H9 (cell line): ENCODE measurements at regions not wholly inside any gene's neighbourhood (a gene's known extent, or its start where the extent isn't known, plus 50 kb on each side); places are given as distances from the start of the nearest gene placed in this dataset.

ENCODE experiments used
- DNase-seq: peaks from one replicate; pipeline ENCODE4 v3.0.0-alpha.2; 2017
- H2AFZ ChIP-seq: one replicate; pipeline ENCODE4 v1.6.1; 2013; ENCODE audit warnings: mild to moderate bottlenecking, low read length, control low read depth, moderate library complexity
- H2AK5ac ChIP-seq: 2 replicates; pipeline ENCODE4 v1.6.1; 2013; ENCODE audit warnings: low read length, control low read depth, mixed read lengths; ENCODE audit not compliant: insufficient read length
- H2BK120ac ChIP-seq: one replicate; pipeline ENCODE4 v1.6.1; 2013; ENCODE audit warnings: low read depth, mild to moderate bottlenecking, low read length, control low read depth, inconsistent platforms; ENCODE audit not compliant: poor library complexity, severe bottlenecking
- H2BK12ac ChIP-seq: 2 replicates; pipeline ENCODE4 v1.6.1; 2013; ENCODE audit warnings: low read length, control low read depth, mixed read lengths, low read depth; ENCODE audit not compliant: insufficient read length
- H2BK15ac ChIP-seq: 2 replicates; pipeline ENCODE4 v1.6.1; 2013; ENCODE audit warnings: low read depth, low read length, control low read depth
- H2BK20ac ChIP-seq: one replicate; pipeline ENCODE4 v1.6.1; 2013; ENCODE audit warnings: low read depth, mild to moderate bottlenecking, low read length, control low read depth, inconsistent platforms; ENCODE audit not compliant: poor library complexity, severe bottlenecking
- H2BK5ac ChIP-seq: 2 replicates; pipeline ENCODE4 v1.6.1; 2013; ENCODE audit warnings: low read length, control low read depth, mixed read lengths; ENCODE audit not compliant: insufficient read length
- H3K14ac ChIP-seq: 2 replicates; pipeline ENCODE4 v1.6.1; 2013; ENCODE audit warnings: low read length, control low read depth; ENCODE audit not compliant: insufficient read depth
- H3K18ac ChIP-seq: 2 replicates; pipeline ENCODE4 v1.6.1; 2013; ENCODE audit warnings: low read depth, mild to moderate bottlenecking, mixed read lengths, low read length, control low read depth; ENCODE audit not compliant: insufficient read length
- H3K23ac ChIP-seq: 2 replicates; pipeline ENCODE4 v1.6.1; 2013; ENCODE audit warnings: low read length, control low read depth, mixed read lengths, low read depth; ENCODE audit not compliant: insufficient read length
- H3K23me2 ChIP-seq: 2 replicates; pipeline ENCODE4 v1.6.1; 2013; ENCODE audit warnings: low read depth, mild to moderate bottlenecking, mixed read lengths, low read length, control low read depth; ENCODE audit not compliant: insufficient read length, poor library complexity, severe bottlenecking
- H3K27ac ChIP-seq: 2 replicates; pipeline ENCODE4 v1.5.1; 2013; ENCODE audit warnings: low read length, control low read depth, mixed read lengths, low read depth; ENCODE audit not compliant: insufficient read length
- H3K27me3 ChIP-seq: 2 replicates; pipeline ENCODE4 v1.6.1; 2013; ENCODE audit warnings: low read length, control low read depth, inconsistent platforms; ENCODE audit not compliant: insufficient read depth
- H3K4ac ChIP-seq: 2 replicates; pipeline ENCODE4 v1.6.1; 2013; ENCODE audit warnings: low read depth, mild to moderate bottlenecking, control low read depth, inconsistent platforms, low read length, moderate library complexity
- H3K4me1 ChIP-seq: 2 replicates; pipeline ENCODE4 v1.6.1; 2013; ENCODE audit warnings: low read length, control low read depth, inconsistent platforms; ENCODE audit not compliant: insufficient read depth
- H3K4me2 ChIP-seq: 2 replicates; pipeline ENCODE4 v1.6.1; 2013; ENCODE audit warnings: low read length, control low read depth, mixed read lengths; ENCODE audit not compliant: insufficient read length, insufficient read depth
- H3K56ac ChIP-seq: 2 replicates; pipeline ENCODE4 v1.6.1; 2013; ENCODE audit warnings: low read depth, mild to moderate bottlenecking, mixed read lengths, low read length, control low read depth; ENCODE audit not compliant: insufficient read length
- H3K79me1 ChIP-seq: 2 replicates; pipeline ENCODE4 v1.6.1; 2013; ENCODE audit warnings: low read depth, mild to moderate bottlenecking, moderate library complexity, low read length, control low read depth, inconsistent platforms; ENCODE audit not compliant: insufficient read depth, poor library complexity, severe bottlenecking
- H3K79me2 ChIP-seq: 2 replicates; pipeline ENCODE4 v1.6.1; 2013; ENCODE audit warnings: low read length, control low read depth, inconsistent platforms; ENCODE audit not compliant: insufficient read depth
- H3K9ac ChIP-seq: 2 replicates; pipeline ENCODE4 v1.6.1; 2013; ENCODE audit warnings: low read length, control low read depth, mixed read lengths; ENCODE audit not compliant: insufficient read length; ENCODE audit errors: extremely low read depth
- H3K9me3 ChIP-seq: one replicate; pipeline ENCODE4 v1.6.1; 2013; ENCODE audit warnings: low read depth, low read length, inconsistent platforms; ENCODE audit not compliant: control insufficient read depth
- H3T11ph ChIP-seq: one replicate; pipeline ENCODE4 v1.6.1; 2013; ENCODE audit warnings: mild to moderate bottlenecking, low read length, control low read depth, inconsistent platforms
- H4K20me1 ChIP-seq: one replicate; pipeline ENCODE4 v1.6.1; 2013; ENCODE audit not compliant: control insufficient read depth, insufficient read length, insufficient read depth
- H4K5ac ChIP-seq: 2 replicates; pipeline ENCODE4 v1.6.1; 2013; ENCODE audit warnings: low read depth, mild to moderate bottlenecking, mixed read lengths, low read length, control low read depth; ENCODE audit not compliant: insufficient read length
- H4K8ac ChIP-seq: replicated peaks from 2 replicates; pipeline ENCODE4 v1.6.1; 2013; ENCODE audit warnings: low read length, control low read depth, mixed read lengths, low read depth; ENCODE audit not compliant: insufficient read length
- H4K91ac ChIP-seq: 2 replicates; pipeline ENCODE4 v1.6.1; 2013; ENCODE audit warnings: low read depth, mild to moderate bottlenecking, moderate library complexity, mixed read lengths, low read length, control low read depth; ENCODE audit not compliant: insufficient read length
- H3K27ac Mint-ChIP-seq, 3 experiments: 2 replicates in 2 of 3; 3 replicates in 1 of 3; pipeline ENCODE4 v1.8.0; 2020 to 2021; ENCODE audit warnings: mixed read lengths in 3 of 3, mild to moderate bottlenecking in 1 of 3, moderate library complexity in 1 of 3
- H3K27me3 Mint-ChIP-seq: 2 replicates; pipeline ENCODE4 v1.8.0; 2021; ENCODE audit warnings: low read depth, mild to moderate bottlenecking, moderate library complexity, mixed read lengths
- H3K36me3 Mint-ChIP-seq, 3 experiments: 2 replicates in 2 of 3; 3 replicates in 1 of 3; pipeline ENCODE4 v1.8.0; 2020 to 2021; ENCODE audit warnings: low read depth in 3 of 3, mixed read lengths in 3 of 3; ENCODE audit not compliant: insufficient read depth in 1 of 3
- H3K4me1 Mint-ChIP-seq, 2 experiments: 2 replicates each; pipeline ENCODE4 v1.8.0; 2020; ENCODE audit warnings: mixed read lengths in 2 of 2
- H3K4me3 Mint-ChIP-seq, 2 experiments: 2 replicates in 1 of 2; 3 replicates in 1 of 2; pipeline ENCODE4 v1.8.0; 2020 to 2021; ENCODE audit warnings: mild to moderate bottlenecking in 2 of 2, mixed read lengths in 2 of 2, moderate library complexity in 1 of 2
- H3K9me3 Mint-ChIP-seq, 2 experiments: 2 replicates in 1 of 2; 3 replicates in 1 of 2; pipeline ENCODE4 v1.8.0; 2020; ENCODE audit warnings: mild to moderate bottlenecking in 2 of 2, mixed read lengths in 2 of 2, moderate library complexity in 1 of 2
- CTCF ChIP-seq: fragments of 200-600 bp; sonication (generic); conservative IDR thresholded peaks from 3 replicates; pipeline ENCODE4 v1.8.0; 2021; ENCODE audit warnings: antibody characterized with exemption, mild to moderate bottlenecking
- WGBS: extraction: QIAGEN DNeasy Blood & Tissue Kit; methylation state at CpG from one replicate; pipeline ENCODE4 v1.1.7; 2013; ENCODE audit warnings: missing lambda C conversion rate, low lambda C conversion rate, mixed read lengths; ENCODE audit not compliant: insufficient read length; ENCODE audit errors: extremely low coverage; 5-methylcytosine and 5-hydroxymethylcytosine counted together

GRCh38 chr21:28181730-28182129 is 810.9 kb downstream of the LTN1 start:
- no CpG with 5 or more reads among the region's 4 CpGs for WGBS
- peaks cover 6 to 21% (median 7%) of the 10 kb centered on the region in 3 experiments; a peak in 6 of 7 replicates for H3K36me3 Mint-ChIP-seq
- DNase-seq, result no peak

More at GRCh38 chr21:28181730-28182129, 810.9 kb downstream of the LTN1 start:
- Histone ChIP-seq H2AK5ac (no peak overlapping the region), H3K14ac (no peak overlapping the region), H2BK120ac (no peak overlapping the region), H3K4me2 (no peak overlapping the region), H3K9ac (no peak overlapping the region), H3K27me3 (no peaks in the 10 kb centered on the region), H2BK12ac (no peak overlapping the region), H3K4ac (no peak overlapping the region), H3T11ph (no peak overlapping the region), H4K5ac (no peak overlapping the region), H3K23ac (no peak overlapping the region), H4K8ac (no peak overlapping the region), H2BK5ac (no peak overlapping the region), H3K9me3 (no peaks in the 10 kb centered on the region), H2BK20ac (no peak overlapping the region), H3K79me1 (no peaks in the 10 kb centered on the region), H2BK15ac (no peak overlapping the region), H3K56ac (no peak overlapping the region), H3K27ac (no peak overlapping the region), H3K18ac (no peak overlapping the region), H2AFZ (no peak overlapping the region), H4K91ac (no peak overlapping the region), H3K79me2 (no peaks in the 10 kb centered on the region), H4K20me1 (no peaks in the 10 kb centered on the region), H3K4me1 (no peaks in the 10 kb centered on the region), H3K23me2 (no peaks in the 10 kb centered on the region)
- no peak for TF ChIP-seq CTCF
- H3K9me3 Mint-ChIP-seq, result peaks cover 22 to 26% of the 10 kb centered on the region in 2 experiments
- no peak overlapping the region for H3K4me3 Mint-ChIP-seq
- no peaks in the 10 kb centered on the region for H3K4me1 Mint-ChIP-seq
- H3K27me3 Mint-ChIP-seq, result no peaks in the 10 kb centered on the region
- no peak overlapping the region for H3K27ac Mint-ChIP-seq
